IPS-18a (cell line): ENCODE measurements at regions not wholly inside any gene's neighbourhood (a gene's known extent, or its start where the extent isn't known, plus 50 kb on each side); places are given as distances from the start of the nearest gene placed in this dataset.
"Not testable (repeated sequence)": the region's sequence is repeated elsewhere in the genome, so short reads cannot be mapped to it uniquely, and the experiment has no call there.

Experiments
- H3K27ac ChIP-seq: one replicate; pipeline ENCODE4 v1.5.1; 2013; ENCODE audit warnings: low read length
- H3K27me3 ChIP-seq: one replicate; pipeline ENCODE4 v1.6.1; 2013; ENCODE audit warnings: mild to moderate bottlenecking, low read length; ENCODE audit not compliant: control insufficient read depth, insufficient read depth
- H3K36me3 ChIP-seq: one replicate; pipeline ENCODE4 v1.6.1; 2013; ENCODE audit warnings: low read depth, low read length; ENCODE audit not compliant: control insufficient read depth
- H3K4me1 ChIP-seq: one replicate; pipeline ENCODE4 v1.6.1; 2013; ENCODE audit warnings: low read depth, low read length; ENCODE audit not compliant: control insufficient read depth
- H3K4me3 ChIP-seq: one replicate; pipeline ENCODE4 v1.5.1; 2013; ENCODE audit warnings: low read length
- H3K9ac ChIP-seq: one replicate; pipeline ENCODE4 v1.6.1; 2013; ENCODE audit warnings: mild to moderate bottlenecking, low read length, moderate library complexity
- H3K9me3 ChIP-seq: one replicate; pipeline ENCODE4 v1.6.1; 2013; ENCODE audit warnings: low read depth, low read length; ENCODE audit not compliant: control insufficient read depth

GRCh38 chr1:228940926-228941325 is 205.6 kb downstream of the RHOU start:
- H3K9me3 ChIP-seq: no peaks in the 10 kb centered on the region
- no peaks in the 10 kb centered on the region for H3K36me3 ChIP-seq
- no peak overlapping the region for H3K9ac ChIP-seq
- H3K27me3 ChIP-seq: no peaks in the 10 kb centered on the region
- no peak overlapping the region for H3K27ac ChIP-seq
- peaks cover 28% of the 10 kb centered on the region for H3K4me1 ChIP-seq
- no peak overlapping the region for H3K4me3 ChIP-seq

GRCh38 chr1:228941666-228942065 is 206.4 kb downstream of the RHOU start:
- no peak overlapping the region for H3K9ac ChIP-seq
- no peak overlapping the region for H3K4me3 ChIP-seq
- H3K4me1 ChIP-seq: peaks cover 28% of the 10 kb centered on the region
- H3K27ac ChIP-seq: no peak overlapping the region
- no peaks in the 10 kb centered on the region for H3K27me3 ChIP-seq
- H3K36me3 ChIP-seq: no peaks in the 10 kb centered on the region
- no peaks in the 10 kb centered on the region for H3K9me3 ChIP-seq

GRCh38 chr1:228943436-228943835 is 208.2 kb downstream of the RHOU start:
- Histone ChIP-seq H3K9me3 (no peaks in the 10 kb centered on the region), H3K4me3 (no peak overlapping the region), H3K9ac (no peak overlapping the region), H3K27me3 (no peaks in the 10 kb centered on the region), H3K27ac (no peak overlapping the region), H3K4me1 (peaks cover 15% of the 10 kb centered on the region), H3K36me3 (no peaks in the 10 kb centered on the region)

DNA sequence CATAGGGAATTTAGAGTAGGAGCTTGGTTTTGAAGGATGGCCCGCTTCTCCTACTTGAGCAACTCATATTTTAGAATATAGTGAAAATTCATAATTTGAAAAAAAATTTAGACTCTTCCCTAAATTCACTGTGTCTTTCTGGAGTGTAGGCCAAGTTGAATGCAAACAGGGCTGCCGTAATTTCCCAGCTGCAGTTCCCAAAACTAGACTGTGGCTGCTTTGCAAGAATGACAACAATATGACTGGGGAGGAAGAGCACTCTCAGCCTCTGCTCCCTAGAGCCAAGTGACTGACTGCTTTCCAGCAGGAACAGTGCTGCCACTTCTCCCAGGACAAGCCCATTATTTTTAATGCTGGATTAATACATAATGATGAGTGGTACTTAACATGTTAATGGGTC is 209.0 kb downstream of the RHOU start:
- Histone ChIP-seq H3K27me3 (no peaks in the 10 kb centered on the region), H3K9me3 (no peaks in the 10 kb centered on the region), H3K4me3 (no peak overlapping the region), H3K9ac (no peak overlapping the region), H3K27ac (no peak overlapping the region), H3K4me1 (peaks cover 7% of the 10 kb centered on the region), H3K36me3 (no peaks in the 10 kb centered on the region)

DNA sequence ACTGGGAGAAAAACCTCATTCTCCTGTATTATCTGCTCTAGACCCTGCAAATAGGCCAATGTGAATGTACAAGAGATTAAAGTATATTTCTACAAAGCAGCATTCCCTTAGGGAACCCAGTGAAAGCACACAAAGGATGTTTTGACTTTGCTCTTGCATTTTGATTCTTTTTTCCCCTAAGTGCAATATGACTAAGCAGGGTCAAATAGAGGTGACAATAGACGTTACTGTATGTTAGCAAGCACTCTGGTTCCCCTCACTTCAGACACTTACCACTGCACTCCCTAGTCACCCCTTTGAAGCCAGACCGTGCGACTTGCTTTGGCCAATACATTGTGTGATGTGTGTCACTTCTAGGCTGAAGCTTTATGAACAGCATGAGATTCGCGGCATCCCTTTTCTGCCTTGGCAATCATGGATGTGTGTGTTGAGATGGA is 209.7 kb downstream of the RHOU start:
- Histone ChIP-seq H3K27me3 (no peaks in the 10 kb centered on the region), H3K9ac (no peak overlapping the region), H3K36me3 (no peaks in the 10 kb centered on the region), H3K9me3 (no peaks in the 10 kb centered on the region), H3K4me1 (peaks cover under 1% of the 10 kb centered on the region), H3K27ac (no peak overlapping the region), H3K4me3 (no peak overlapping the region)

DNA sequence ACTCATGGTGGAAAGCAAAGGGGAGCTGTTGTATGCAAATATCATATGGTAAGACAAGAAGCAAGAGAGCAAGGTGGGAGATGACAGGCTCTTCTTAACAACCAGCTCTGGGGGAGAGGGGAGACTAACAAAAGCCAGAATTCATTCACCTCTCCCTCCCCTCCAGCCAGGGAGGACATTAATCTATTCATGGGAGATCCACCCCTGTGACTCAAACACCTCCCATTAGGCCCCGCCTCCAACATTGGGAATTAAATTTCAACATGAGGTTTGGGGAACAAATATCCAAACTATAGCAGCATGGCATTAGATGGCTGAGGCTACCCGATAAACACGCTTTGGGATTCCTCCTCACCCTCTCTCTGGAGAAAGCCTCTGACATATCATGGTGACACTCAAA is 210.6 kb downstream of the RHOU start:
- Histone ChIP-seq H3K36me3 (no peaks in the 10 kb centered on the region), H3K9ac (no peak overlapping the region), H3K4me3 (no peak overlapping the region), H3K4me1 (no peaks in the 10 kb centered on the region), H3K27me3 (no peaks in the 10 kb centered on the region), H3K27ac (no peak overlapping the region), H3K9me3 (no peaks in the 10 kb centered on the region)

- H3K9me3 ChIP-seq, H3K4me1 ChIP-seq, H3K27ac ChIP-seq, H3K9ac ChIP-seq, H3K36me3 ChIP-seq, H3K4me3 ChIP-seq, H3K27me3 ChIP-seq: not testable (repeated sequence)
Measured at GRCh38 chr1:228949617-228950016, 214.3 kb downstream of the RHOU start.

GRCh38 chr1:228953207-228953606 is 217.9 kb downstream of the RHOU start:
- no peaks in the 10 kb centered on the region for H3K4me1 ChIP-seq
- no peak overlapping the region for H3K4me3 ChIP-seq
- no peaks in the 10 kb centered on the region for H3K9me3 ChIP-seq
- no peak overlapping the region for H3K9ac ChIP-seq
- H3K36me3 ChIP-seq: no peaks in the 10 kb centered on the region
- H3K27me3 ChIP-seq: no peaks in the 10 kb centered on the region
- no peak overlapping the region for H3K27ac ChIP-seq

DNA sequence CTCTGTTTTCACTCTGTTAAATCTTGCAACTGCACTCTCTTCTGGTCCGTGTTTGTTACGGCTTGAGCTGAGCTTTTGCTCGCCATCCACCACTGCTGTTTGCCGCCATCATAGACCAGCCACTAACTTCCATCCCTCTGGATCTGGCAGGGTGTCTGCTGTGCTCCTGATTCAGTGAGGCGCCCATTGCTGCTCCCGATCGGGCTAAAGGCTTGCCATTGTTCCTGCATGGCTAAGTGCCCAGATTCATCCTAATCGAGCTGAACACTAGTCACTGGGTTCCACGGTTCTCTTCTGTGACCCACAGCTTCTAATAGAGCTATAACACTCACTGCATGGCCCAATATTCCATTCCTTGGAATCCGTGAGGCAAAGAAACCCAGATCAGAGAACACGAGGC is 218.5 kb downstream of the RHOU start:
- not testable (repeated sequence) for H3K4me1 ChIP-seq, H3K4me3 ChIP-seq, H3K9ac ChIP-seq, H3K27me3 ChIP-seq, H3K36me3 ChIP-seq, H3K27ac ChIP-seq, H3K9me3 ChIP-seq

- H3K4me1 ChIP-seq: no peaks in the 10 kb centered on the region
- no peak overlapping the region for H3K27ac ChIP-seq
- no peaks in the 10 kb centered on the region for H3K36me3 ChIP-seq
- no peaks in the 10 kb centered on the region for H3K9me3 ChIP-seq
- H3K9ac ChIP-seq: no peak overlapping the region
- no peaks in the 10 kb centered on the region for H3K27me3 ChIP-seq
- no peak overlapping the region for H3K4me3 ChIP-seq
Measured at GRCh38 chr1:228955691-228956090, 220.4 kb downstream of the RHOU start.

GRCh38 chr1:228956864-228957263 is 221.6 kb downstream of the RHOU start:
- H3K27ac ChIP-seq: no peak overlapping the region
- H3K27me3 ChIP-seq: no peaks in the 10 kb centered on the region
- H3K36me3 ChIP-seq: no peaks in the 10 kb centered on the region
- H3K4me3 ChIP-seq: no peak overlapping the region
- H3K9me3 ChIP-seq: no peaks in the 10 kb centered on the region
- H3K9ac ChIP-seq: no peak overlapping the region
- no peaks in the 10 kb centered on the region for H3K4me1 ChIP-seq

GRCh38 chr1:228957535-228957934 is 222.3 kb downstream of the RHOU start:
- no peaks in the 10 kb centered on the region for H3K9me3 ChIP-seq
- no peak overlapping the region for H3K4me3 ChIP-seq
- H3K36me3 ChIP-seq: no peaks in the 10 kb centered on the region

More at GRCh38 chr1:228957535-228957934, 222.3 kb downstream of the RHOU start:
- no peaks in the 10 kb centered on the region for H3K4me1 ChIP-seq
- H3K27me3 ChIP-seq: no peaks in the 10 kb centered on the region
- no peak overlapping the region for H3K27ac ChIP-seq
- H3K9ac ChIP-seq: no peak overlapping the region
